Vagina (tissue), 2 donors: ENCODE measurements at regions not wholly inside any gene's neighbourhood (a gene's known extent, or its start where the extent isn't known, plus 50 kb on each side); places are given as distances from the start of the nearest gene placed in this dataset.

Experiments
- POLR2A ChIP-seq, 2 donors: fragments of 450-650 bp; IDR thresholded peaks; one replicate each; pipeline ENCODE4 v1.6.1; 2017; ENCODE audit warnings: antibody characterized with exemption in 2 of 2, mild to moderate bottlenecking in 2 of 2, moderate library complexity in 2 of 2
- POLR2AphosphoS5 ChIP-seq, 2 donors: sonication (generic); formaldehyde crosslinking; IDR thresholded peaks; one replicate each; pipeline ENCODE4 v1.9.0; 2017; ENCODE audit warnings: antibody characterized with exemption in 2 of 2, mild to moderate bottlenecking in 2 of 2, low read depth in 1 of 2; ENCODE audit not compliant: insufficient read depth in 1 of 2
- TF ChIP-seq, protein P1 (sequence below), 3 experiments: fragments of 450-650 bp in 2 of 3; fragments of 200-600 bp in 1 of 3; sonication (generic) in 1 of 3; IDR thresholded peaks; one replicate each; pipeline ENCODE4 v1.5.1; 2017 to 2019; ENCODE audit warnings: antibody characterized with exemption in 3 of 3, mild to moderate bottlenecking in 2 of 3, moderate library complexity in 2 of 3

GRCh38 chr3:165669504-165669903 is 167.7 kb downstream of the BCHE start:
- TF ChIP-seq POLR2A (IDR thresholded peaks at IDR 0.05) (no peak), POLR2AphosphoS5 (IDR thresholded peaks at IDR 0.05; ENCODE audit: insufficient read depth in 1 of 2, low read depth in 1 of 2) (no peak)
- TF ChIP-seq, protein P1, sequence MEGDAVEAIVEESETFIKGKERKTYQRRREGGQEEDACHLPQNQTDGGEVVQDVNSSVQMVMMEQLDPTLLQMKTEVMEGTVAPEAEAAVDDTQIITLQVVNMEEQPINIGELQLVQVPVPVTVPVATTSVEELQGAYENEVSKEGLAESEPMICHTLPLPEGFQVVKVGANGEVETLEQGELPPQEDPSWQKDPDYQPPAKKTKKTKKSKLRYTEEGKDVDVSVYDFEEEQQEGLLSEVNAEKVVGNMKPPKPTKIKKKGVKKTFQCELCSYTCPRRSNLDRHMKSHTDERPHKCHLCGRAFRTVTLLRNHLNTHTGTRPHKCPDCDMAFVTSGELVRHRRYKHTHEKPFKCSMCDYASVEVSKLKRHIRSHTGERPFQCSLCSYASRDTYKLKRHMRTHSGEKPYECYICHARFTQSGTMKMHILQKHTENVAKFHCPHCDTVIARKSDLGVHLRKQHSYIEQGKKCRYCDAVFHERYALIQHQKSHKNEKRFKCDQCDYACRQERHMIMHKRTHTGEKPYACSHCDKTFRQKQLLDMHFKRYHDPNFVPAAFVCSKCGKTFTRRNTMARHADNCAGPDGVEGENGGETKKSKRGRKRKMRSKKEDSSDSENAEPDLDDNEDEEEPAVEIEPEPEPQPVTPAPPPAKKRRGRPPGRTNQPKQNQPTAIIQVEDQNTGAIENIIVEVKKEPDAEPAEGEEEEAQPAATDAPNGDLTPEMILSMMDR (IDR thresholded peaks at IDR 0.05) = no peak
